Activated CD4-positive, alpha-beta T cell treated with anti-CD3 and anti-CD28 coated beads for 36 hours (primary cell): ENCODE measurements at regions not wholly inside any gene's neighbourhood (a gene's known extent, or its start where the extent isn't known, plus 50 kb on each side); places are given as distances from the start of the nearest gene placed in this dataset.

ENCODE experiments used
- ATAC-seq: fragments of 200-7000 bp; cut with Tn5 transposase; one replicate; pipeline ENCODE4 v1.10.0; 2021; ENCODE audit warnings: mild to moderate bottlenecking, moderate library complexity
- CTCF ChIA-PET: fragments of 350-600 bp; sonication (Branson Sonifier 250); formaldehyde crosslinking; loops from one replicate; lab custom pipeline; 2021; ENCODE audit warnings: antibody characterized with exemption; lab: Charles Lee
- POLR2A ChIA-PET: fragments of 350-600 bp; sonication (Branson Sonifier 250); formaldehyde crosslinking; loops from one replicate; lab custom pipeline; 2021; ENCODE audit warnings: antibody characterized with exemption, inconsistent platforms; lab: Charles Lee
- DNase-seq: peaks from one replicate; pipeline ENCODE4 v3.0.0-alpha.2; 2020
- H3K27ac Mint-ChIP-seq: one replicate; pipeline ENCODE4 v1.8.0; 2021; ENCODE audit warnings: mixed read lengths
- H3K27me3 Mint-ChIP-seq: one replicate; pipeline ENCODE4 v1.8.0; 2021; ENCODE audit warnings: mixed read lengths
- H3K36me3 Mint-ChIP-seq: one replicate; pipeline ENCODE4 v1.8.0; 2021; ENCODE audit warnings: low read depth, mixed read lengths
- H3K4me1 Mint-ChIP-seq: one replicate; pipeline ENCODE4 v1.8.0; 2021; ENCODE audit warnings: mixed read lengths
- H3K4me3 Mint-ChIP-seq: one replicate; pipeline ENCODE4 v1.8.0; 2021; ENCODE audit warnings: mild to moderate bottlenecking, moderate library complexity, mixed read lengths
- H3K9me3 Mint-ChIP-seq: one replicate; pipeline ENCODE4 v1.8.0; 2021; ENCODE audit warnings: low read depth, mixed read lengths
- intact Hi-C, 2 experiments: fragments of 100-400 bp; cut with DNase I in 1 of 2; cut with micrococcal nuclease in 1 of 2; formaldehyde crosslinking; loops; one replicate each; pipeline versions ENCODE4 v1.14.2 to v1.15.1; 2022 to 2024; cut with DNase I, micrococcal nuclease

- Mint-ChIP-seq H3K27me3 (peaks cover 12% of the 10 kb centered on the region), H3K36me3 (no peaks in the 10 kb centered on the region), H3K27ac (no peak overlapping the region), H3K9me3 (no peaks in the 10 kb centered on the region), H3K4me1 (no peaks in the 10 kb centered on the region), H3K4me3 (no peak overlapping the region)
- POLR2A ChIA-PET: no interaction called here
- intact Hi-C loops: no loop called here
- ATAC-seq (no peak), DNase-seq (no peak)
- CTCF ChIA-PET: no interaction called here
These were observed 469.5 kb downstream of the MATN1 start for GRCh38 chr1:30253807-30254440.

GRCh38 chr1:30253361-30253760 lies 470.0 kb downstream of the MATN1 start:
- peaks cover 7% of the 10 kb centered on the region for H3K27me3 Mint-ChIP-seq

DNA sequence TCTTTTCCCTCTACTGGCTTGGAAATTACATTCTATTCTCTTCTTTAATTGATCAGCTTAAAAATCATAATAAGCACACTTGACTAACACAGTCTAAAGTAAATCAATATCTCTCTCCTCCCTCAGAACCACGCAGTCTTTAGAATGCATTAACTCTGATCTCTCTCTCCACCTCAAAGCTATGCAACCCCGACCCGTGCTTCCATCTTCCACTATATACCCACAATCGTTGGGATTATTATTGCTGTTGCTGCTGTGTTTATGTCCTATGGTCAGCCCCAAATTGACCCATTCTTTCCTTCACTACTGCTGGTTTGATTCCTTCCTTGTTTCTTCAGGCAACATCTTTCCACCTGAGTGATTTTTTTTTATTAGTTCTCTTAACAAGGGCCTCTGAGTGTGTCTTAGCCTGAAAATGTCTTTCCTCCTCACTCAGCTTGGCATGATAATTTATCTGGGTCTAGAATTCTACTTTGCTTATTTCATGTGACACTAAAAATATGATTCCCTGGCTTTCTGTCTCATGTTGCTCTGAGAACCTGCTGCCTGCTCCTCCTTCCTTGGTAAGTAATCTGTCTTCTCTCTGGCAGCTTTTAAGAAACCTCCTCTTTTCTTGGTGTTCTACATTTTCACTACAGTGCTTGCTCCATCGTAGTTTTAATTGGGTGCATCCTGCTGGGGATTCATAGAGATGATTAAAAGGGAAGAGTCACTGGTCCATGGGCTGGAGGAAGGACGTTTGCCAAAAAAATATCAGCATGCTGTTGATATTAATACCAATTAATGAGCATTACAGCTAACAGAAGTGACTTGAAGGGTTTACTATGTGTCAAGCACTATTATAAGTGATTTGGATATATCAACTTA lies 472.2 kb downstream of the MATN1 start:
- DNase-seq: no peak

More at GRCh38 chr1:30253361-30253760, 470.0 kb downstream of the MATN1 start:
- Mint-ChIP-seq H3K4me1 (no peaks in the 10 kb centered on the region), H3K4me3 (no peak overlapping the region), H3K36me3 (no peaks in the 10 kb centered on the region), H3K9me3 (no peaks in the 10 kb centered on the region), H3K27ac (no peak overlapping the region)
- ATAC-seq (no peak), DNase-seq (no peak)
- intact Hi-C loops: no loop called here
- CTCF ChIA-PET: no interaction called here
- POLR2A ChIA-PET: no interaction called here

DNA sequence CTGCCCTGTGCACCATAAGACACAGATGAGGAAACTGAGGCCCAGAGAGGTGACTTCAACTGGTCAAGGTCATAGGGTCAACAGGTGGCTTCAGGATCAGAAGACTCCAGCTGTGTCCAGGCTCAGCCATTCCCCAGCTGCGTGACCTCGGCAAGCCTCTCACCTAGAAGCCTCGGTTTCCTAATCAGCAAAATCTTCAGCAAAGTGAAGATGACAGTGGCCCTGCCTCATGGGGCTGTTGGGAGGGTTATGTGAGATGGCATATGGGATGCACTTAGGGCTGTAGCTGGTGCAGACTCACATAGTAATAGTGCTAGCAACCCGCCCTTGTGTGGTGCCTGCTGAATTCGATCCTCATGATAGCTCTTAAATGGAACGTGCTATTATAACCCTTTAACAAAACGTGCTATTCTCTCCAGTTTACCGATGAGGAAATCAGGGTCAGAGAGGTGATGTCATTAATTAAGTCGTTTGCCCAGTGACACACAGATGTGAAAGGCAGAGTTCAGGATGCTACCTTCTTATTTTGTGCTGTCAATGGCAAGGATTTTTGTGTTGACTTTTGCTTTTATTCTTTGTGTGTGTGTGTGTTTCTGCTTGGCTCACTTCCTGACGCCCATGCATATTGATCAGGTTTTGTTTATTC lies 472.9 kb downstream of the MATN1 start:
- Mint-ChIP-seq H3K4me1 (no peaks in the 10 kb centered on the region), H3K36me3 (no peaks in the 10 kb centered on the region), H3K9me3 (no peaks in the 10 kb centered on the region), H3K27me3 (peaks cover 7% of the 10 kb centered on the region), H3K4me3 (no peak overlapping the region), H3K27ac (no peak overlapping the region)
- POLR2A ChIA-PET: no interaction called here
- ATAC-seq (no peak), DNase-seq (no peak)
- intact Hi-C loops: no loop called here
- CTCF ChIA-PET: no interaction called here

More for the DNA sequence above, 472.2 kb downstream of the MATN1 start:
- Mint-ChIP-seq H3K9me3 (no peaks in the 10 kb centered on the region), H3K27ac (no peak overlapping the region), H3K36me3 (no peaks in the 10 kb centered on the region), H3K4me3 (no peak overlapping the region), H3K27me3 (peaks cover 5% of the 10 kb centered on the region), H3K4me1 (no peaks in the 10 kb centered on the region)
- ChIA-PET CTCF (interaction anchor here (0.5 kb wide), 1 partner anchor 62 kb away, joined by 3 read pairs; no protein-coding TSS in a partner anchor), POLR2A (no interaction called here)
- ATAC-seq: no peak
- intact Hi-C loops: no loop called here

DNA sequence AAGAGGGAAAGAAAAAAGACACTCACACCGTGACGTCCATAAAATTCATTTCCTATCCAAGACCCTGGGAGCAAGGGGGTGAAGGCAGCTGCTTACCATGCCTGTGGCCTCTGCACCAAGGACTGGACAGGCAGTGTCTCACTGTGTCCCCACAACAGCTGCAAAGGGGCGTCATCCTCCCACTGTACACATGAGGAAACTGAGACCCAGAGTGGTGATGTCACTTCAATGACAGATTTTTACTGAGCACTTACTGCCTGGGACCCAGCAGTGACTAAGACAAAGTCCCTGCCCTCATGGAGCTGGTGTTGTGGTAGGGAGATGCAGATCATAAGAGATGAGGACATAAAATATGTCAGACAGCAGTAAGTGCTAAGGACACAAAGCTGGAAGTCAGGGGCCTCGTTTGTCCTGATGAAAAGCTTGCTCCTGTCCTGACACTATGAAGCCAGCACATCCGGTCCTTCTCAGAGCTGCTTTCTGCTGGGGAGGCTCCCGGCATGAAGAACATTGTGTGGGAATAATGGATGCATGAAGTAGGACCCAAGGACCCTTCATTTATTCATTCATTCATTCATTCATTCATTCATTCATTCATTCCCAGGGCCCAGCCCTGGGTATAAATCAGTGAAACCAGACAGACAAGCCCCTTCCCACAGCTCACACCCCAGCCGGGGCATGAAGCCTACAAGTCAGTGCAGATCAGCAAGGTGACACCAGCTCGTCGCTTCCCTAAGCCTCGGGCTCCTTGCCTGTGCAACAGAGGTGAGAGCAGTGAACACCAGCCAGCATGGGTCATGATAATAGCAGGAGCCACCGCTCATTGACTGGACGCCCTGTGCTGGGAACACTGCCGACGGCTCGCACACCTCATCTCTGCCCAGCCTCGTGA lies 473.7 kb downstream of the MATN1 start:
- ChIA-PET CTCF (interaction anchor here (0.9 kb wide), 1 partner anchor 131 kb away, joined by 3 read pairs; no protein-coding TSS in a partner anchor), POLR2A (no interaction called here)
- Mint-ChIP-seq H3K4me1 (no peaks in the 10 kb centered on the region), H3K36me3 (no peaks in the 10 kb centered on the region), H3K9me3 (no peaks in the 10 kb centered on the region), H3K27me3 (peaks cover 8% of the 10 kb centered on the region), H3K27ac (no peak overlapping the region), H3K4me3 (no peak overlapping the region)
- intact Hi-C loops: no loop called here
- DNase-seq: no peak
- no peak for ATAC-seq

DNA sequence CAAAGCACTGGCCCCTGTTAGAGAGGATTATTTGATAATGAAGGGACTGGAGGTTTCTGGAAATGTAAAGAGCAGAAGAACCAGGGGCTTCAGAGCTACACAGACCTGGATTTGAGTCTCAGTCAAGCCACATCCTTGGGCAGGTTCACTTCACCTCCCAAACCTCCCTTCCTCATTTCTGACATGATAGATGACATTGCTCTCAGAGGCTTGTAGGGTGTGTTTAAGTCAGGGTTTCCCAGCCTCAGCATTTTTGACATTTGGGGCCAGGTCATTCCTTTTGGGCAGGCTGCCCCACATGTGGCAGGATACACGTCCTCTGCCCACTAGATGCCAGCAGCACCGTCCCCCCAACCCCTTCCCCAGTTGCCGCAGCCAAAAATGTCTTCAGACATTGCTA lies 474.6 kb downstream of the MATN1 start:
- ChIA-PET CTCF (no interaction called here), POLR2A (no interaction called here)
- intact Hi-C loops: no loop called here
- no peak for ATAC-seq
- H3K4me3 Mint-ChIP-seq: no peak overlapping the region
- no peak for DNase-seq
- peaks cover 9% of the 10 kb centered on the region for H3K27me3 Mint-ChIP-seq
- no peaks in the 10 kb centered on the region for H3K9me3 Mint-ChIP-seq
- no peaks in the 10 kb centered on the region for H3K36me3 Mint-ChIP-seq
- no peak overlapping the region for H3K27ac Mint-ChIP-seq
- no peaks in the 10 kb centered on the region for H3K4me1 Mint-ChIP-seq

DNA sequence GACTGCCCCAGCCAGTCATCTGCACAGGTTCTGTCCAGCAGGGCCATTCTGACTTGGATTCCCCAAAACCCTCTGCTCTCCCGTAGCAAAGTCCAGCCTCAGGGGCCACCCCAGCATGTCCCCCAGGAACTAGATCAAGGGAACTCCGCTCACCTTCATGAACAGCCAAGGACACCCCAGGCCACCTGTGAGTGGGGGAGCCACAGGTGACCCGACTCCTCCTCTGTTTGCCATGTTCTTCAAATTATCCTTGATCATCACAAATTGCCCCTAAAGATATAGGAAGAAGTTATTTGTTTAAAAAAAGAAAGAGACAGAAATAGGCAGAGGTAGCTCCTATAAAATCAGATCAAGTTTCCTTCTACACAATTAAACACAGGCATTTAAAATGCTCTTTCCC lies 475.0 kb downstream of the MATN1 start:
- no peaks in the 10 kb centered on the region for H3K36me3 Mint-ChIP-seq
- ATAC-seq: no peak
- ChIA-PET CTCF (no interaction called here), POLR2A (no interaction called here)
- no peaks in the 10 kb centered on the region for H3K4me1 Mint-ChIP-seq
- peaks cover 9% of the 10 kb centered on the region for H3K27me3 Mint-ChIP-seq
- H3K9me3 Mint-ChIP-seq: no peaks in the 10 kb centered on the region
- no peak overlapping the region for H3K4me3 Mint-ChIP-seq
- no peak for DNase-seq
- no peak overlapping the region for H3K27ac Mint-ChIP-seq
- intact Hi-C loops: no loop called here

DNA sequence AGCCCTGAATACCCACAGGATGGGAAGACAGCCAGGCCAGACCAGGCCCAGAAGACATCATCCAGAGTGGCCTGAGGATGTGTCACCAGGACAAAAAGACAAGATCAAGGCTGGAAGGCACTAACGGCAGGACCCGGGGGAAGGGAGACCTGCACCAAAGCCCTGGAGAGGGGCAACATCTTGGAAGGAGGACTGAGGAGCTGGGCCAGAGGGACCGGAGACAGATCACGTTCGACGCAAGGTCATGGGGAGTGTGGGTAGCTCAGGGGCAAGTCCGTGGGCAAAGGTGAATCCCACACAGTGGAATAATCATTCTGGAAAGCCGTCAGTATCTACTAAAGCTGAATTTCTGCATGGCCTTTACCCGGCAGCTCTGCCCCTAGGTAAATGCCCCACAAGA lies 478.6 kb downstream of the MATN1 start:
- no peak overlapping the region for H3K4me3 Mint-ChIP-seq
- DNase-seq (no peak), ATAC-seq (no peak)
- ChIA-PET CTCF (no interaction called here), POLR2A (no interaction called here)
- H3K36me3 Mint-ChIP-seq: no peaks in the 10 kb centered on the region
- no peaks in the 10 kb centered on the region for H3K4me1 Mint-ChIP-seq
- peaks cover 15% of the 10 kb centered on the region for H3K27me3 Mint-ChIP-seq
- H3K27ac Mint-ChIP-seq: no peak overlapping the region
- intact Hi-C loops: no loop called here
- H3K9me3 Mint-ChIP-seq: no peaks in the 10 kb centered on the region

GRCh38 chr1:30242722-30243457 lies 480.5 kb downstream of the MATN1 start:
- Mint-ChIP-seq H3K9me3 (no peaks in the 10 kb centered on the region), H3K4me1 (no peaks in the 10 kb centered on the region), H3K27ac (no peak overlapping the region), H3K27me3 (peaks cover 26% of the 10 kb centered on the region), H3K4me3 (no peak overlapping the region), H3K36me3 (no peaks in the 10 kb centered on the region)
- DNase-seq: no peak
- ChIA-PET CTCF (interaction anchor here (0.6 to 1.1 kb wide), 2 partner anchors 11 to 133 kb away, joined by 4 read pairs; no protein-coding TSS in a partner anchor), POLR2A (no interaction called here)
- ATAC-seq: no peak
- intact Hi-C loops: no loop called here

- POLR2A ChIA-PET: no interaction called here
- CTCF ChIA-PET: interaction anchor here (0.6 to 1.1 kb wide), 3 partner anchors 10 to 881 kb away, joined by 3 to 4 read pairs (median 4); no protein-coding TSS in a partner anchor
- intact Hi-C loops: no loop called here
- Mint-ChIP-seq H3K27ac (no peak overlapping the region), H3K9me3 (no peaks in the 10 kb centered on the region), H3K36me3 (no peaks in the 10 kb centered on the region), H3K4me3 (no peak overlapping the region), H3K27me3 (peaks cover 26% of the 10 kb centered on the region), H3K4me1 (no peaks in the 10 kb centered on the region)
- no peak for DNase-seq
- no peak for ATAC-seq
These were observed 481.2 kb downstream of the MATN1 start for GRCh38 chr1:30242168-30242567.
